Activated CD8-positive, alpha-beta T cell treated with anti-CD3 and anti-CD28 coated beads for 36 hours (primary cell): ENCODE measurements at regions not wholly inside any gene's neighbourhood (a gene's known extent, or its start where the extent isn't known, plus 50 kb on each side); places are given as distances from the start of the nearest gene placed in this dataset.
A peak's percentile ranks its signal among the peaks of the same experiment; 100 is the strongest.

ENCODE experiments used
- ATAC-seq: fragments of 200-7000 bp; cut with Tn5 transposase; one replicate; pipeline ENCODE4 v1.10.0; 2021; ENCODE audit warnings: mild to moderate bottlenecking, moderate library complexity
- CTCF ChIA-PET: fragments of 350-600 bp; sonication (Branson Sonifier 250); formaldehyde crosslinking; loops from one replicate; lab custom pipeline; 2021; ENCODE audit warnings: antibody characterized with exemption; lab: Charles Lee
- POLR2A ChIA-PET: fragments of 350-600 bp; sonication (Branson Sonifier 250); formaldehyde crosslinking; loops from one replicate; lab custom pipeline; 2021; ENCODE audit warnings: antibody characterized with exemption; lab: Charles Lee
- DNase-seq: peaks from one replicate; pipeline ENCODE4 v3.0.0-alpha.2; 2020
- H3K27ac Mint-ChIP-seq: one replicate; pipeline ENCODE4 v1.8.0; 2021; ENCODE audit warnings: mild to moderate bottlenecking, mixed read lengths
- H3K27me3 Mint-ChIP-seq: one replicate; pipeline ENCODE4 v1.8.0; 2021; ENCODE audit warnings: mixed read lengths
- H3K36me3 Mint-ChIP-seq: one replicate; pipeline ENCODE4 v1.8.0; 2021; ENCODE audit warnings: low read depth, mixed read lengths
- H3K4me1 Mint-ChIP-seq: one replicate; pipeline ENCODE4 v1.8.0; 2021; ENCODE audit warnings: low read depth, mixed read lengths
- H3K4me3 Mint-ChIP-seq: one replicate; pipeline ENCODE4 v1.8.0; 2021; ENCODE audit warnings: mild to moderate bottlenecking, moderate library complexity, mixed read lengths
- H3K9me3 Mint-ChIP-seq: one replicate; pipeline ENCODE4 v1.8.0; 2021; ENCODE audit warnings: mixed read lengths
- CTCF ChIP-seq: fragments of 200-600 bp; IDR thresholded peaks from one replicate; pipeline ENCODE4 v1.8.0; 2022; ENCODE audit warnings: antibody characterized with exemption, mild to moderate bottlenecking
- intact Hi-C: fragments of 100-400 bp; cut with micrococcal nuclease; formaldehyde crosslinking; loops from one replicate; pipeline ENCODE4 v1.10.0; 2022

- intact Hi-C loops = no loop called here
- Mint-ChIP-seq H3K36me3 (no peaks in the 10 kb centered on the region), H3K9me3 (no peaks in the 10 kb centered on the region), H3K4me1 (peaks cover 17% of the 10 kb centered on the region), H3K27ac (no peak overlapping the region), H3K4me3 (no peak overlapping the region), H3K27me3 (peaks cover 1% of the 10 kb centered on the region)
- ATAC-seq = peak; percentile 80
- no peak for TF ChIP-seq CTCF
- ChIA-PET CTCF (interaction anchor here (0.9 to 1.7 kb wide), 5 partner anchors 14 to 255 kb away, joined by 3 to 6 read pairs (median 3); no protein-coding TSS in a partner anchor), POLR2A (no interaction called here)
- DNase-seq = no peak
These were observed 76.0 kb downstream of the GPR88 start for GRCh38 chr1:100613817-100614559.

- Mint-ChIP-seq H3K36me3 (no peaks in the 10 kb centered on the region), H3K9me3 (no peaks in the 10 kb centered on the region), H3K4me3 (no peak overlapping the region), H3K4me1 (peaks cover 17% of the 10 kb centered on the region), H3K27me3 (peaks cover 1% of the 10 kb centered on the region), H3K27ac (peak overlapping the region; percentile 62)
- DNase-seq = no peak
- TF ChIP-seq CTCF = no peak
- ChIA-PET CTCF (interaction anchor here (1.0 to 1.7 kb wide), 4 partner anchors 14 to 255 kb away, joined by 3 to 6 read pairs (median 3); no protein-coding TSS in a partner anchor), POLR2A (no interaction called here)
- peak; percentile 81 for ATAC-seq
- intact Hi-C loops = no loop called here
These were observed 76.6 kb downstream of the GPR88 start for GRCh38 chr1:100614570-100614969.

- CTCF ChIA-PET = interaction anchor here (0.8 to 1.7 kb wide), 2 partner anchors 253 to 254 kb away, joined by 3 to 6 read pairs; no protein-coding TSS in a partner anchor
- H3K4me1 Mint-ChIP-seq = peaks cover 17% of the 10 kb centered on the region
- intact Hi-C loops = no loop called here
- no peak for TF ChIP-seq CTCF
- POLR2A ChIA-PET = no interaction called here
- ATAC-seq (no peak), DNase-seq (no peak)
- no peak overlapping the region for H3K27ac Mint-ChIP-seq
- H3K4me3 Mint-ChIP-seq = no peak overlapping the region
- peaks cover 1% of the 10 kb centered on the region for H3K27me3 Mint-ChIP-seq
- H3K36me3 Mint-ChIP-seq = no peaks in the 10 kb centered on the region
- no peaks in the 10 kb centered on the region for H3K9me3 Mint-ChIP-seq
These were observed 77.7 kb downstream of the GPR88 start for GRCh38 chr1:100615686-100616085.

GRCh38 chr1:100616121-100616621, 78.2 kb downstream of the GPR88 start:
- POLR2A ChIA-PET = no interaction called here
- DNase-seq (no peak), ATAC-seq (no peak)
- CTCF ChIA-PET = interaction anchor here (0.8 kb wide), 1 partner anchor 252 kb away, joined by 3 read pairs; no protein-coding TSS in a partner anchor
- Mint-ChIP-seq H3K9me3 (no peaks in the 10 kb centered on the region), H3K27me3 (peaks cover 1% of the 10 kb centered on the region), H3K4me3 (no peak overlapping the region), H3K4me1 (peaks cover 17% of the 10 kb centered on the region), H3K27ac (no peak overlapping the region), H3K36me3 (no peaks in the 10 kb centered on the region)
- no peak for TF ChIP-seq CTCF
- intact Hi-C loops = no loop called here

GRCh38 chr1:100622037-100622436, 84.1 kb downstream of the GPR88 start:
- CTCF ChIA-PET = no interaction called here
- ATAC-seq = peak; percentile 84

More at GRCh38 chr1:100622037-100622436, 84.1 kb downstream of the GPR88 start:
- H3K9me3 Mint-ChIP-seq = no peaks in the 10 kb centered on the region
- H3K36me3 Mint-ChIP-seq = no peaks in the 10 kb centered on the region
- POLR2A ChIA-PET = no interaction called here
- DNase-seq = peak; percentile 14
- H3K27me3 Mint-ChIP-seq = no peaks in the 10 kb centered on the region
- peaks cover 10% of the 10 kb centered on the region for H3K4me1 Mint-ChIP-seq
- intact Hi-C loops = no loop called here
- no peak overlapping the region for H3K27ac Mint-ChIP-seq
- no peak overlapping the region for H3K4me3 Mint-ChIP-seq
- no peak for TF ChIP-seq CTCF
